HCT116 (cell line): ENCODE measurements at regions not wholly inside any gene's neighbourhood (a gene's known extent, or its start where the extent isn't known, plus 50 kb on each side); places are given as distances from the start of the nearest gene placed in this dataset.

Experiments used
- ATAC-seq: fragments of 200-7000 bp; cut with Tn5 transposase; 2 replicates; pipeline ENCODE4 v1.9.1; 2020; ENCODE audit warnings: mild to moderate bottlenecking, moderate library complexity
- BruUV-seq: library from RNA; stranded (reverse); fragments of 400-500 nt; replicated peaks from 2 replicates; lab custom pipeline; 2021; lab: Mats Ljungman, UMichigan
- CTCF ChIA-PET: fragments of 300-600 bp; sonication (Branson Sonifier 250); formaldehyde crosslinking; loops from one replicate; lab custom pipeline; 2021; ENCODE audit warnings: antibody characterized with exemption; lab: Charles Lee
- POLR2A ChIA-PET: fragments of 300-600, 350-600 bp; sonication (Branson Sonifier 250); formaldehyde crosslinking; loops from one replicate; lab custom pipeline; 2021; ENCODE audit warnings: antibody characterized with exemption; lab: Charles Lee
- RAD21 ChIA-PET, 2 experiments: fragments of 300-600 bp; sonication (Branson Sonifier 250); formaldehyde crosslinking; loops; one replicate each; lab custom pipeline; 2023; ENCODE audit warnings: low total read pairs in 2 of 2; ENCODE audit not compliant: uncharacterized antibody in 2 of 2, unreplicated experiment in 2 of 2, low non-redundant PET in 1 of 2; lab: Charles Lee
- DNase-seq: peaks from one replicate; pipeline ENCODE4 v3.0.0-alpha.2; 2010; ENCODE audit warnings: low read depth, low spot score
- H2AFZ ChIP-seq: fragments of 200-600 bp; shearing (Covaris generic), sonication (generic); 2 replicates; pipeline ENCODE4 v1.6.1; 2017; ENCODE audit warnings: low read depth, mixed run types, mixed read lengths, antibody characterized with exemption, low read length; ENCODE audit not compliant: poor library complexity, severe bottlenecking
- H3K27ac ChIP-seq: 2 replicates; pipeline ENCODE4 v1.5.1; 2012; ENCODE audit warnings: low read depth, low read length
- H3K27me3 ChIP-seq: fragments of 200-600 bp; sonication (generic); 2 replicates; pipeline ENCODE4 v1.6.1; 2016; ENCODE audit warnings: mixed run types, low read length, mixed read lengths; ENCODE audit not compliant: insufficient read depth
- H3K36me3 ChIP-seq, 2 experiments: fragments of 200-500 bp in 1 of 2; fragments of 200-600 bp in 1 of 2; sonication (Bioruptor generic) in 1 of 2; sonication (generic) in 1 of 2; 2 replicates each; pipeline versions ENCODE4 v1.5.1 to v1.6.1; 2014 to 2016; ENCODE audit warnings: low read length in 2 of 2, inconsistent platforms in 1 of 2, mixed read lengths in 1 of 2, mixed run types in 1 of 2; ENCODE audit not compliant: insufficient read depth in 2 of 2, control insufficient read depth in 1 of 2
- H3K4me1 ChIP-seq, 2 experiments: fragments of 200-600 bp in 1 of 2; sonication (generic) in 1 of 2; 2 replicates each; pipeline versions ENCODE4 v1.5.1 to v1.6.1; 2012 to 2017; ENCODE audit warnings: low read length in 2 of 2, inconsistent platforms in 1 of 2, mild to moderate bottlenecking in 1 of 2, mixed read lengths in 1 of 2, mixed run types in 1 of 2, moderate library complexity in 1 of 2; ENCODE audit not compliant: insufficient read depth in 2 of 2, control insufficient read depth in 1 of 2
- H3K4me2 ChIP-seq: fragments of 200-600 bp; sonication (generic); 2 replicates; pipeline ENCODE4 v1.6.1; 2017; ENCODE audit warnings: mixed run types, low read length, mixed read lengths
- H3K4me3 ChIP-seq, 2 experiments: fragments of 200-600 bp in 1 of 2; sonication (generic) in 1 of 2; replicated peaks in 1 of 2; 2 replicates each; pipeline ENCODE4 v1.5.1; 2011 to 2016; ENCODE audit warnings: low read length in 2 of 2, control low read depth in 1 of 2, low read depth in 1 of 2, mild to moderate bottlenecking in 1 of 2, mixed read lengths in 1 of 2, mixed run types in 1 of 2
- H3K79me2 ChIP-seq: fragments of 200-600 bp; sonication (generic); 2 replicates; pipeline ENCODE4 v1.6.1; 2017; ENCODE audit warnings: mild to moderate bottlenecking, mixed run types, low read length, moderate library complexity, mixed read lengths; ENCODE audit not compliant: insufficient read depth
- H3K9ac ChIP-seq: fragments of 200-600 bp; sonication (generic); 2 replicates; pipeline ENCODE4 v1.6.1; 2016; ENCODE audit warnings: low read length, mixed read lengths
- H3K9me2 ChIP-seq: fragments of 200-600 bp; sonication (generic), shearing (Covaris generic); 2 replicates; pipeline ENCODE4 v1.6.1; 2017; ENCODE audit warnings: mixed run types, mild to moderate bottlenecking, moderate library complexity; ENCODE audit not compliant: insufficient read depth
- H3K9me3 ChIP-seq, 2 experiments: fragments of 200-500 bp in 1 of 2; fragments of 200-600 bp in 1 of 2; sonication (Bioruptor generic) in 1 of 2; sonication (generic) in 1 of 2; 2 replicates each; pipeline ENCODE4 v1.6.1; 2014 to 2017; ENCODE audit warnings: low read length in 2 of 2, mixed read lengths in 2 of 2, inconsistent platforms in 1 of 2, low read depth in 1 of 2, mild to moderate bottlenecking in 1 of 2, mixed run types in 1 of 2, moderate library complexity in 1 of 2; ENCODE audit not compliant: control insufficient read depth in 1 of 2, insufficient read depth in 1 of 2
- H4K20me1 ChIP-seq: fragments of 200-600 bp; sonication (generic), shearing (Covaris generic); 2 replicates; pipeline ENCODE4 v1.6.1; 2017; ENCODE audit warnings: mixed run types, mild to moderate bottlenecking, moderate library complexity; ENCODE audit not compliant: insufficient read depth
- CEBPB ChIP-seq: IDR thresholded peaks from 2 replicates; pipeline ENCODE4 v1.6.1; 2012; ENCODE audit warnings: low read depth
- CTCF ChIP-seq, 3 experiments: fragments of 200-600 bp in 1 of 3; sonication (generic) in 1 of 3; IDR thresholded peaks in 2 of 3; conservative IDR thresholded peaks in 1 of 3; 2 replicates each; pipeline ENCODE4 v1.5.1; 2012 to 2017; ENCODE audit warnings: low read depth in 2 of 3, low read length in 2 of 3, antibody characterized with exemption in 1 of 3, borderline replicate concordance in 1 of 3, control low read depth in 1 of 3, mild to moderate bottlenecking in 1 of 3, mixed read lengths in 1 of 3, mixed run types in 1 of 3, moderate library complexity in 1 of 3; ENCODE audit not compliant: insufficient read depth in 1 of 3
- EGR1 ChIP-seq: IDR thresholded peaks from 2 replicates; pipeline ENCODE4 v1.6.1; 2012; ENCODE audit warnings: low read depth
- ELF1 ChIP-seq: IDR thresholded peaks from 2 replicates; pipeline ENCODE4 v1.6.1; 2012; ENCODE audit warnings: low read depth, borderline replicate concordance
- EZH2phosphoT487 ChIP-seq: fragments of 200-600 bp; IDR thresholded peaks from 2 replicates; pipeline ENCODE4 v1.6.1; 2018; ENCODE audit warnings: antibody characterized with exemption, borderline replicate concordance
- FOSL1 ChIP-seq: IDR thresholded peaks from 2 replicates; pipeline ENCODE4 v1.6.1; 2012; ENCODE audit warnings: low read depth
- RAD21 ChIP-seq: IDR thresholded peaks from 2 replicates; pipeline ENCODE4 v1.6.1; 2012; ENCODE audit warnings: low read depth, mild to moderate bottlenecking
- REST ChIP-seq: IDR thresholded peaks from 2 replicates; pipeline ENCODE4 v1.6.1; 2012; ENCODE audit warnings: low read depth
- SP1 ChIP-seq: IDR thresholded peaks from 2 replicates; pipeline ENCODE4 v1.6.1; 2012; ENCODE audit warnings: low read depth
- SRF ChIP-seq: IDR thresholded peaks from 2 replicates; pipeline ENCODE4 v1.6.1; 2012; ENCODE audit warnings: low read depth
- TCF7L2 ChIP-seq: IDR thresholded peaks from 2 replicates; pipeline ENCODE4 v1.7.0; 2011; ENCODE audit warnings: borderline replicate concordance, inconsistent platforms; ENCODE audit not compliant: insufficient read depth, insufficient read length; ENCODE audit errors: extremely low read depth
- YY1 ChIP-seq: IDR thresholded peaks from 2 replicates; pipeline ENCODE4 v1.6.1; 2011; ENCODE audit warnings: low read length, low read depth, moderate library complexity, mild to moderate bottlenecking; ENCODE audit not compliant: insufficient replicate concordance; ENCODE audit errors: extremely low read depth
- ZFX ChIP-seq: fragments of 450-650 bp; IDR thresholded peaks from 2 replicates; pipeline ENCODE4 v1.6.1; 2017
- ZNF274 ChIP-seq: fragments of 200-500 bp; sonication (Bioruptor generic); IDR thresholded peaks from 2 replicates; pipeline ENCODE4 v1.6.1; 2014; ENCODE audit warnings: mild to moderate bottlenecking, low read depth, low read length, inconsistent platforms
- intact Hi-C: fragments of 100-400 bp; cut with micrococcal nuclease; formaldehyde crosslinking; loops from 2 replicates; pipeline ENCODE4 v1.10.0; 2022
- TF ChIP-seq, protein P1 (sequence below): IDR thresholded peaks from 2 replicates; pipeline ENCODE4 v1.6.1; 2012

- Histone ChIP-seq H4K20me1 (no peaks in the 10 kb centered on the region), H3K79me2 (no peaks in the 10 kb centered on the region), H3K27me3 (no peaks in the 10 kb centered on the region), H3K27ac (no peak overlapping the region), H3K4me2 (no peak overlapping the region), H3K9me2 (no peaks in the 10 kb centered on the region), H3K9ac (no peak overlapping the region), H3K4me3 (no peak overlapping the region), H3K36me3 (no peaks in the 10 kb centered on the region), H2AFZ (no peak overlapping the region), H3K9me3 (peaks cover 3 to 9% of the 10 kb centered on the region in 2 experiments; a peak in 1 of 4 replicates), H3K4me1 (no peaks in the 10 kb centered on the region)
- ATAC-seq (no peak), DNase-seq (no peak)
- RAD21 ChIA-PET, result no interaction called here
- intact Hi-C loops, result no loop called here
- no peak for TF ChIP-seq CEBPB
- TF ChIP-seq TCF7L2, result no peak
- no peak for TF ChIP-seq ZFX
- TF ChIP-seq EGR1, result no peak
- no peak for TF ChIP-seq ELF1
- no peak for TF ChIP-seq REST
- TF ChIP-seq SP1, result no peak
- TF ChIP-seq CTCF (IDR thresholded peaks at IDR 0.05 in 2 of 3, conservative IDR thresholded peaks at IDR 0.05 in 1 of 3; ENCODE audit: borderline replicate concordance in 1 of 3, insufficient read depth in 1 of 3, low read depth in 2 of 3, low read length in 2 of 3), result no peak
- no peak for TF ChIP-seq ZNF274
- no peak for TF ChIP-seq SRF
- no peak for TF ChIP-seq EZH2phosphoT487
- no peak for TF ChIP-seq FOSL1
- TF ChIP-seq RAD21, result no peak
- TF ChIP-seq, protein P1, sequence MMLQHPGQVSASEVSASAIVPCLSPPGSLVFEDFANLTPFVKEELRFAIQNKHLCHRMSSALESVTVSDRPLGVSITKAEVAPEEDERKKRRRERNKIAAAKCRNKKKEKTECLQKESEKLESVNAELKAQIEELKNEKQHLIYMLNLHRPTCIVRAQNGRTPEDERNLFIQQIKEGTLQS, result no peak
- TF ChIP-seq YY1, result no peak
- no TSS peak for BruUV-seq
- CTCF ChIA-PET, result no interaction called here
- POLR2A ChIA-PET, result no interaction called here
Measured at GRCh38 chr10:26950934-26951333, 90.2 kb upstream of the ABI1 start.
